Upper lobe of left lung (tissue), 6 donors: ENCODE measurements at regions not wholly inside any gene's neighbourhood (a gene's known extent, or its start where the extent isn't known, plus 50 kb on each side); places are given as distances from the start of the nearest gene placed in this dataset.
A peak's percentile ranks its signal among the peaks of the same experiment; 100 is the strongest.

ENCODE experiments used
- ATAC-seq, 2 donors: fragments of 200-7000 bp; cut with Tn5 transposase; one replicate each; pipeline ENCODE4 v1.9.1; 2022; ENCODE audit warnings: mild to moderate bottlenecking in 2 of 2, moderate library complexity in 2 of 2; ENCODE audit not compliant: low FRiP score in 2 of 2
- DNase-seq, 2 donors: peaks; one replicate each; pipeline ENCODE4 v3.0.0-alpha.2; 2019 to 2020
- H3K27ac ChIP-seq, 4 donors: fragments of 200-600 bp; sonication (generic); one replicate each; pipeline ENCODE4 v1.5.1; 2016 to 2019
- H3K27me3 ChIP-seq, 4 donors: fragments of 200-600 bp; sonication (generic); one replicate each; pipeline ENCODE4 v1.5.1; 2017 to 2019
- H3K36me3 ChIP-seq, 4 donors: fragments of 200-600 bp; sonication (generic); one replicate each; pipeline ENCODE4 v1.5.1; 2016 to 2019
- H3K4me1 ChIP-seq, 4 donors: fragments of 200-600 bp; sonication (generic); one replicate each; pipeline ENCODE4 v1.5.1; 2018 to 2019
- H3K4me3 ChIP-seq, 4 donors: fragments of 200-600 bp; sonication (generic); one replicate each; pipeline ENCODE4 v1.5.1; 2017 to 2019; ENCODE audit warnings: mild to moderate bottlenecking in 2 of 4, moderate library complexity in 1 of 4
- H3K9me3 ChIP-seq, 4 donors: fragments of 200-600 bp; sonication (generic); one replicate each; pipeline ENCODE4 v1.5.1; 2018 to 2019
- EP300 ChIP-seq, 4 donors: sonication (generic); formaldehyde crosslinking; IDR thresholded peaks; one replicate each; pipeline ENCODE4 v1.5.1; 2017; ENCODE audit warnings: antibody characterized with exemption in 4 of 4, control low read depth in 2 of 4
- POLR2A ChIP-seq, 4 donors: fragments of 450-650 bp; IDR thresholded peaks; one replicate each; pipeline ENCODE4 v1.5.1; 2016 to 2017; ENCODE audit warnings: antibody characterized with exemption in 4 of 4, mild to moderate bottlenecking in 2 of 4
- POLR2AphosphoS5 ChIP-seq, 2 donors: sonication (generic); formaldehyde crosslinking; IDR thresholded peaks; one replicate each; pipeline ENCODE4 v1.5.1; 2017; ENCODE audit warnings: antibody characterized with exemption in 2 of 2
- WGBS, 2 donors: methylation state at CpG; one replicate each; pipeline ENCODE4 v1.1.5; 2017 to 2018; 5-methylcytosine and 5-hydroxymethylcytosine counted together
- TF ChIP-seq, protein P1 (sequence below), 6 experiments: fragments of 450-650 bp in 4 of 6; fragments of 200-600 bp in 2 of 6; sonication (generic) in 2 of 6; IDR thresholded peaks; one replicate each; pipeline ENCODE4 v1.5.1; 2016 to 2019; ENCODE audit warnings: antibody characterized with exemption in 6 of 6
- donor health status: DM: no; HTN: no; CAD: no; lungs with moderate emphysema.
- donor health status: DM: no; HTN: yes; CAD: no; lungs with severe emphysema.

DNA sequence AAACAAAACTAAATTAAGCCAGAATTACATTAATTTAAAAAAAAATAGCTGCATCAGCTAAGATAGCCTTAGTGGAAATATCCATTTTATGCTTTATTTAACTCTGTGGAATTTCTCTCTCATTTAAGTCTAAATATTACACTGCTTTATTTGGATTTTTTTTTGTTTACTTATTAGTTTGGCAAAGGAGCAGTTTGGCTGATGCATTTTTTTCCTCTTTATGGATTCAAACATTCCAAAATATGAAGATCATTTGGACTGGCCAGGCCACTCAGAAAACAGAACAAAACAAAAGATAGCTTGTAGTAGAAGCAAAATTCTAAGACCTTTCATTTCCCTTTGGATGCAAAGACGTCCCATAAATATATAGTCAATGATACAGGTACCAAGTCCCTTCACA lies 707.3 kb upstream of the UBE2E2 start:
- TF ChIP-seq EP300 (IDR thresholded peaks at IDR 0.05) (no peak), POLR2A (IDR thresholded peaks at IDR 0.05) (no peak), POLR2AphosphoS5 (IDR thresholded peaks at IDR 0.05) (no peak)
- TF ChIP-seq, protein P1, sequence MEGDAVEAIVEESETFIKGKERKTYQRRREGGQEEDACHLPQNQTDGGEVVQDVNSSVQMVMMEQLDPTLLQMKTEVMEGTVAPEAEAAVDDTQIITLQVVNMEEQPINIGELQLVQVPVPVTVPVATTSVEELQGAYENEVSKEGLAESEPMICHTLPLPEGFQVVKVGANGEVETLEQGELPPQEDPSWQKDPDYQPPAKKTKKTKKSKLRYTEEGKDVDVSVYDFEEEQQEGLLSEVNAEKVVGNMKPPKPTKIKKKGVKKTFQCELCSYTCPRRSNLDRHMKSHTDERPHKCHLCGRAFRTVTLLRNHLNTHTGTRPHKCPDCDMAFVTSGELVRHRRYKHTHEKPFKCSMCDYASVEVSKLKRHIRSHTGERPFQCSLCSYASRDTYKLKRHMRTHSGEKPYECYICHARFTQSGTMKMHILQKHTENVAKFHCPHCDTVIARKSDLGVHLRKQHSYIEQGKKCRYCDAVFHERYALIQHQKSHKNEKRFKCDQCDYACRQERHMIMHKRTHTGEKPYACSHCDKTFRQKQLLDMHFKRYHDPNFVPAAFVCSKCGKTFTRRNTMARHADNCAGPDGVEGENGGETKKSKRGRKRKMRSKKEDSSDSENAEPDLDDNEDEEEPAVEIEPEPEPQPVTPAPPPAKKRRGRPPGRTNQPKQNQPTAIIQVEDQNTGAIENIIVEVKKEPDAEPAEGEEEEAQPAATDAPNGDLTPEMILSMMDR (IDR thresholded peaks at IDR 0.05) = no peak
- DNase-seq = no peak
- WGBS, 2 donors = 40 to 71% methylated on average over 1 of the region's 1 CpG
- Histone ChIP-seq H3K27me3 (no peaks in the 10 kb centered on the region), H3K4me1 (no peaks in the 10 kb centered on the region), H3K27ac (no peak overlapping the region), H3K4me3 (no peak overlapping the region), H3K36me3 (no peaks in the 10 kb centered on the region), H3K9me3 (no peaks in the 10 kb centered on the region)
- ATAC-seq = no peak

DNA sequence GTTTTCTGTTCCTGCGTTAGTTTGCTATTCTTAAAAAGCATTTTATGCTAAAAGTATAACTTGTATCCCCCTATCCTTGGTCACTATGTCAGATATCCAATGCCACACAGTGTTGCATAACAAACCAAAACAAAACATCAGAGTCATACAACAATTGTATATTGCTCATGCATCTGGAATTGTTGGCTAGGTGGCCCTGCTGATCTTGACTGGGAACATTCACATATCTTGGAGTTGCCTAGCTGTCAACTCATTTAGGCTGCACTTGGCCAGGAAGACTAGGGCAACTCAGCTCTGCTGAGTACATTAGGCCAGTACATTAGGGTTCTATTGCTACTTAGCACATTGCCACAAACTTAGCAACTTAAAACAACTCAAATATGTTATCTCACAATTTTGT lies 706.5 kb upstream of the UBE2E2 start:
- TF ChIP-seq POLR2AphosphoS5 (IDR thresholded peaks at IDR 0.05) (no peak), EP300 (IDR thresholded peaks at IDR 0.05) (no peak), POLR2A (IDR thresholded peaks at IDR 0.05) (no peak)
- TF ChIP-seq, protein P1 (IDR thresholded peaks at IDR 0.05) = no peak
- no peaks in the 10 kb centered on the region for H3K4me1 ChIP-seq
- H3K27ac ChIP-seq = no peak overlapping the region
- 84 to 93% methylated on average over 1 of the region's 1 CpG for WGBS, 2 donors
- DNase-seq = no peak
- H3K27me3 ChIP-seq = no peaks in the 10 kb centered on the region
- no peaks in the 10 kb centered on the region for H3K9me3 ChIP-seq
- no peaks in the 10 kb centered on the region for H3K36me3 ChIP-seq
- no peak overlapping the region for H3K4me3 ChIP-seq
- ATAC-seq = no peak

DNA sequence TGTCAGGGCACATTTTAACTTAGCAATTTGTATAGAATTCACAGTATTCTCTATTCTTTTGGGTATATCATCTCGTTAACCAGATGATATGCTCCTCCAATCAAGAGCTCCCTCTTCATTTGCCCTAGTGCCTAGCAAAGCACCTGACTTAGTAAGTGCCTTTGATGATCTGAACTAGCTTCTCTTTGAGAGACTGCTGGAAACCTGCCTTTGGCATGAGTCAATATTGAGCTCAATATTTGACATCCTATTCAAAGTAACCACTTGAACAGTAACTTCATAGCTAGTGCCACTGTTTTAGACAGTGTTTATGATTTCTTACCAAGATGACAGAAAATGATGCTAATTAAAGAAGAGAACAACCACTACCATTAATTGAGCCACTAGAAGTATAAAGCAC lies 696.3 kb upstream of the UBE2E2 start:
- Histone ChIP-seq H3K27me3 (no peaks in the 10 kb centered on the region), H3K4me1 (no peaks in the 10 kb centered on the region), H3K4me3 (no peak overlapping the region), H3K27ac (no peak overlapping the region), H3K36me3 (no peaks in the 10 kb centered on the region), H3K9me3 (no peaks in the 10 kb centered on the region)
- ATAC-seq = no peak
- DNase-seq = peak in 1 of 2 donors; percentile 24
- TF ChIP-seq, protein P1 (IDR thresholded peaks at IDR 0.05) = no peak
- TF ChIP-seq POLR2A (IDR thresholded peaks at IDR 0.05) (no peak), EP300 (IDR thresholded peaks at IDR 0.05) (no peak), POLR2AphosphoS5 (IDR thresholded peaks at IDR 0.05) (no peak)
- 47 to 50% methylated on average over 1 of the region's 1 CpG for WGBS, 2 donors

DNA sequence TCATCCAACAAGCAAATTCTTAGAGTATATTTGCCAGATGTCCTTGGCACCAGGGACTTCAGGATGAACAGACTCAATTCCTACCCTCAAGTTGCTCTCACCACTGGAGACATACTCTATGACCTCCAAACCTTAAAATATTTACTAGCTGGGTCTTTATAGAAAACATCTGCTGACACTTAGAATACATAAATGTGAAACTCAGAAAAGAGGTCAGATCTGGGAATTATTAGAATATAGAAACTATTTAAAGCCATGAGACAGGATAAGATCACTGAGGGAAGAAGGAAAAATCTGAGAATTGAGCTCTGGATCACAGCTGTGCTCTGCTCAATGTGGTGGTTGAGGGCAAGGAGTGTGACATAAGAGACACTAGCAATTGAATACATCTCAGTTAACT lies 695.4 kb upstream of the UBE2E2 start:
- Histone ChIP-seq H3K36me3 (no peaks in the 10 kb centered on the region), H3K27me3 (no peaks in the 10 kb centered on the region), H3K27ac (no peak overlapping the region), H3K4me3 (no peak overlapping the region), H3K4me1 (no peaks in the 10 kb centered on the region), H3K9me3 (no peaks in the 10 kb centered on the region)
- ATAC-seq (no peak), DNase-seq (no peak)
- no peak for TF ChIP-seq EP300 (IDR thresholded peaks at IDR 0.05)
- no peak for TF ChIP-seq POLR2AphosphoS5 (IDR thresholded peaks at IDR 0.05)

DNA sequence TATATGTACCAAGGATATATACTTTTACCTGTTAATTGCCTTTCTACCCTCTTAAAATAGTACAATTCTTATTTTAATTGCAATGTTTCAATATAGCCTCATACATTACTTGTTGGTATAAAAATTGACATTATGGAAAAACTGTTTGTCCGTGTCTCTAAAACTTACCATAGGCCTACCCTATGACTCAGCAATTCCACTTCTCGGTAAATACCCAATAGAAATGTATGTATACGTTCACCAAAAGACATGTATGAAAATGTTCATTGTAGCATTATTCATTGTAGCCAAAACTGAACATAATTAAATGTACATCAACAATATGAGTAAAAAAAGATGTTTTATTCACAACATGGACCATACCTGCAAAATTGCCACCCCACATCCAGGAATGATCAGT lies 679.2 kb upstream of the UBE2E2 start:
- H3K27ac ChIP-seq = no peak overlapping the region
- H3K27me3 ChIP-seq = no peaks in the 10 kb centered on the region
- DNase-seq (no peak), ATAC-seq (no peak)
- H3K4me3 ChIP-seq = no peak overlapping the region
- H3K36me3 ChIP-seq = no peaks in the 10 kb centered on the region
- TF ChIP-seq POLR2AphosphoS5 (IDR thresholded peaks at IDR 0.05) (no peak), EP300 (IDR thresholded peaks at IDR 0.05) (no peak), POLR2A (IDR thresholded peaks at IDR 0.05) (no peak)
- TF ChIP-seq, protein P1 (IDR thresholded peaks at IDR 0.05) = no peak
- H3K4me1 ChIP-seq = no peaks in the 10 kb centered on the region
- WGBS, 2 donors = 90 to 91% methylated on average over 3 of the region's 3 CpGs
- no peaks in the 10 kb centered on the region for H3K9me3 ChIP-seq
